Heart right ventricle (tissue), 16 donors: ENCODE measurements at regions not wholly inside any gene's neighbourhood (a gene's known extent, or its start where the extent isn't known, plus 50 kb on each side); places are given as distances from the start of the nearest gene placed in this dataset.

Source experiments
- ATAC-seq, 8 donors: fragments of 200-7000 bp; cut with Tn5 transposase; one replicate each; pipeline ENCODE4 v1.9.1; 2020; ENCODE audit warnings: mild to moderate bottlenecking in 8 of 8, moderate library complexity in 8 of 8, moderate number of reproducible peaks in 1 of 8
- DNase-seq, 2 donors: peaks; one replicate each; pipeline ENCODE4 v3.0.0-alpha.2; 2020
- H3K27ac ChIP-seq, 10 donors: fragments of 200-600 bp; sonication (generic) in 2 of 10; one replicate each; pipeline versions ENCODE4 v1.5.0 to v1.8.0; 2020 to 2022; ENCODE audit warnings: mild to moderate bottlenecking in 3 of 10
- H3K27me3 ChIP-seq, 7 donors: fragments of 200-600 bp; one replicate each; pipeline ENCODE4 v1.8.0; 2021 to 2022; ENCODE audit warnings: mild to moderate bottlenecking in 2 of 7
- H3K36me3 ChIP-seq, 9 donors: fragments of 200-600 bp; sonication (generic) in 1 of 9; one replicate each; pipeline versions ENCODE4 v1.5.0 to v1.8.0; 2020 to 2022; ENCODE audit warnings: mild to moderate bottlenecking in 2 of 9
- H3K4me1 ChIP-seq, 9 donors: fragments of 200-600 bp; sonication (generic) in 1 of 9; one replicate each; pipeline versions ENCODE4 v1.5.0 to v1.8.0; 2020 to 2022; ENCODE audit warnings: mild to moderate bottlenecking in 4 of 9
- H3K4me3 ChIP-seq, 10 donors: fragments of 200-600 bp; sonication (generic) in 2 of 10; one replicate each; pipeline versions ENCODE4 v1.5.0 to v1.8.0; 2020 to 2022; ENCODE audit warnings: mild to moderate bottlenecking in 7 of 10, moderate library complexity in 2 of 10
- H3K9me3 ChIP-seq, 11 donors: fragments of 200-600 bp in 10 of 11; sonication (generic) in 2 of 11; one replicate each; pipeline versions ENCODE4 v1.5.0 to v1.8.0; 2013 to 2022; ENCODE audit warnings: mild to moderate bottlenecking in 2 of 11, control low read depth in 1 of 11, moderate library complexity in 1 of 11
- WGBS, 2 donors: extraction: QIAGEN DNeasy Blood & Tissue Kit; methylation state at CpG; one replicate each; pipeline ENCODE4 v1.1.7; 2013; ENCODE audit warnings: inconsistent platforms in 1 of 2; 5-methylcytosine and 5-hydroxymethylcytosine counted together
- intact Hi-C, 10 donors: fragments of 100-400 bp; cut with DNase I; formaldehyde crosslinking; loops; one replicate each; pipeline versions ENCODE4 v1.11.1 to v1.14.2; 2022
- TF ChIP-seq, protein P1 (sequence below), 9 donors: fragments of 200-600 bp; sonication (generic) in 2 of 9; IDR thresholded peaks; one replicate each; pipeline versions ENCODE4 v1.5.0 to v1.8.0; 2021 to 2022; ENCODE audit warnings: antibody characterized with exemption in 9 of 9, mild to moderate bottlenecking in 5 of 9, moderate library complexity in 1 of 9
- donor health status: Arrhythmogenic right ventricular cardiomyopathy.
- donor health status: ischemic (EF 13 %, LVEDD 7.1; RV severe dilation, severe dysfunction).
- donor health status: healthy with polysubstance abuse.
- donor health status: DM: no; HTN: yes; CAD: no.
- donor health status: DM: no; HTN: no; CAD: no.
- donor health status: ischemic (EF 25% LVEDD 6.9; RV normal size, moderate dysfunction).
- donor health status: ischemic (EF 25% LVEDD 5.7; RV mildly dilated, moderate dysfunction).
- donor health status: healthy.
- donor health status: DM: yes; HTN: yes; CAD: no.
- donor health status: Ischemic cardiomyopathy.
- donor health status: ischemic (EF 35%, LVEDD 5.7; RV mildly dilated, moderate dysfunction).
- donor health status: nonischemic (EF 11% LVEDD 7.7; RV severe dilation, severe dysfunction).
- donor health status: DM: yes; HTN: yes; CAD: no.
- donor health status: PGD.
- donor health status: ischemic (EF 29% LVEDD 5.4; RV normal size, mild dysfunction).
- donor health status: nonischemic (EF 23%, LVEDD 6.1; RV moderate dilation, normal function).

DNA sequence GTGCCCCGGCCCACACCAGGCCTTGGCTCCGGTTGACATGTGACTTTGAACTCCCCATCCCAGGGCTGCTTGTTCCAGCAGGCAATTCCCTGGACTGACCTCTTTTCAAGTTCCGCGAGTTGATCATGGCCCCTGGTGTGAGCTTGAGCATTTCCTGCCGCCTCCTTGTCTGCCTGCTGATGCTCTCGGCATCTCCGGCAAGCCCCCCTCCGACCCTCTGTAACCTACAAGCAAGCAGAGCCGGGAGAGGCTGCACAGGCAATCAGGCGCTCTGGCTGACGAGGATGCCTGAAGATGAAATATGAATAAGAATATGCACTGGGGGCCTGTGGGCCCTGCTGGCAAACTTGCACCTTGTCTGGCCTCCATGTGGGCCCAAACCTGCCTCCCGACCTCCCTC, 304.9 kb upstream of the MKI67 start:
- Histone ChIP-seq H3K27me3 (peaks cover 0 to 58% (median 42%) of the 10 kb centered on the region in 7 donors), H3K9me3 (no peaks in the 10 kb centered on the region), H3K36me3 (no peaks in the 10 kb centered on the region), H3K27ac (no peak overlapping the region), H3K4me3 (no peak overlapping the region), H3K4me1 (no peaks in the 10 kb centered on the region)
- intact Hi-C loops, result no loop called here
- no peak for DNase-seq
- ATAC-seq, result no peak
- 51 to 58% methylated on average over 12 of the region's 12 CpGs for WGBS, 2 donors
- TF ChIP-seq, protein P1, sequence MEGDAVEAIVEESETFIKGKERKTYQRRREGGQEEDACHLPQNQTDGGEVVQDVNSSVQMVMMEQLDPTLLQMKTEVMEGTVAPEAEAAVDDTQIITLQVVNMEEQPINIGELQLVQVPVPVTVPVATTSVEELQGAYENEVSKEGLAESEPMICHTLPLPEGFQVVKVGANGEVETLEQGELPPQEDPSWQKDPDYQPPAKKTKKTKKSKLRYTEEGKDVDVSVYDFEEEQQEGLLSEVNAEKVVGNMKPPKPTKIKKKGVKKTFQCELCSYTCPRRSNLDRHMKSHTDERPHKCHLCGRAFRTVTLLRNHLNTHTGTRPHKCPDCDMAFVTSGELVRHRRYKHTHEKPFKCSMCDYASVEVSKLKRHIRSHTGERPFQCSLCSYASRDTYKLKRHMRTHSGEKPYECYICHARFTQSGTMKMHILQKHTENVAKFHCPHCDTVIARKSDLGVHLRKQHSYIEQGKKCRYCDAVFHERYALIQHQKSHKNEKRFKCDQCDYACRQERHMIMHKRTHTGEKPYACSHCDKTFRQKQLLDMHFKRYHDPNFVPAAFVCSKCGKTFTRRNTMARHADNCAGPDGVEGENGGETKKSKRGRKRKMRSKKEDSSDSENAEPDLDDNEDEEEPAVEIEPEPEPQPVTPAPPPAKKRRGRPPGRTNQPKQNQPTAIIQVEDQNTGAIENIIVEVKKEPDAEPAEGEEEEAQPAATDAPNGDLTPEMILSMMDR (IDR thresholded peaks at IDR 0.05), result no peak

DNA sequence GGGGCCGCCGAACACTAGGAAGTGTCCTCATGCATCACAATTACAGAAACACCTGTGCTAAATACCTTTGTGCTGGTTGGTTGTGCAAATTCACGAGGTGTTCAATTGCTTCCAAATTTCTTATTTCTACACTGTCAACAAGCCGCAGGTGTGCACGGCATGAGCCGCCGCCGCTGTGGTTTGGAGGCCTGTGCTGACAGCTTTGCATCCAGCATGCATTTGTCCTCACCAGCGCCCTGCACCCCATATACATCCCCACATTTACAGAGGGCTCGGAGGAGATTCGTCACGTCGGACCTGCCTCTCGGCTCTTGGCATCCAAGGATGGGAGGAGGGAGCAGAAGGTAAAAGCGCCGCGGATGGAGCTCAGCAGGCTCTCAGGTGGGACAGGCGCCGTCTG, 305.3 kb upstream of the MKI67 start:
- Histone ChIP-seq H3K27ac (no peak overlapping the region), H3K36me3 (no peaks in the 10 kb centered on the region), H3K4me1 (no peaks in the 10 kb centered on the region), H3K9me3 (no peaks in the 10 kb centered on the region), H3K27me3 (peaks cover 0 to 62% (median 40%) of the 10 kb centered on the region in 7 donors), H3K4me3 (no peak overlapping the region)
- no peak for ATAC-seq
- intact Hi-C loops, result no loop called here
- TF ChIP-seq, protein P1 (IDR thresholded peaks at IDR 0.05), result no peak
- WGBS, 2 donors, result 81 to 82% methylated on average over 19 of the region's 19 CpGs
- DNase-seq, result no peak

DNA sequence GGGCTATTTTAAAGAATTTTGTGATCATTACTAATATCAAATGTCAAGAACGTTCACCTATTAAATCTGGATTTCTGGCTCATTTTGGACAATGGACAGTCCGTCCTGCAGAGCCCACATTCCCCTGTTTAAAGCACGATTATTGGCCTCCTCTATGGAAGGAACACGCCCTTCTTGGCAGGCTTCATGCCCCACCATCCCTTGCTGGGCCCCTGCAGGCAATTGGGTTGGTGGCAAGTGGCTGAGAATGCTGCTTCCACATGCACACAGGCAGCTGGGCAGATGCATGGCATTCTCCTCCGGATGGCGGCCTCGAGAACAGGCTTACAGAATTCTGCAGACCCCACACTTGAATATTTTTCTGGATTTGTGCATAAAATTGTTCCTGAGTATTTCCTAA, 305.8 kb upstream of the MKI67 start:
- Histone ChIP-seq H3K4me3 (no peak overlapping the region), H3K9me3 (no peaks in the 10 kb centered on the region), H3K36me3 (no peaks in the 10 kb centered on the region), H3K4me1 (no peaks in the 10 kb centered on the region), H3K27me3 (peaks cover 0 to 65% (median 38%) of the 10 kb centered on the region in 7 donors), H3K27ac (no peak overlapping the region)
- intact Hi-C loops, result no loop called here
- ATAC-seq, result no peak
- 70 to 73% methylated on average over 7 of the region's 7 CpGs for WGBS, 2 donors
- no peak for DNase-seq
- TF ChIP-seq, protein P1 (IDR thresholded peaks at IDR 0.05), result no peak

DNA sequence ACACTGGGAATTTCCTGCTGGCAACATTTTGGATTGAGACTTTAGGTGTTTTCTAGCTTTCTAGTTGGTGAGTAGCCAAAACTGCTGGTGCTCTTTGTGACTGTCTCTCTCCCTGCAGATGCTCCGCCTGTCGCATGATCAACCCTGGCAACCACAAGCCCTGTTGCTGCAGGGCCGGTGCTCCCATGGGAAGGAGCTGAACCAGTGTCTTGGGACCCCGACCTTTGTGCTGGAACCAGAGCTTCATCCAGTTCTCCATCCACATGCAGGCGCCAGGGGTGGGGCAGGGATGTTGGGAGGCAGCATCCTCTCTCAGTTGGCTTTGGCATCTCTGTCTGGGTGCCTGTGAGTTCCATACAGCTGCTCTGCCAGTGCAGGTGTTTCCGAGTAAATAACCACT, 306.2 kb upstream of the MKI67 start:
- no peak for DNase-seq
- intact Hi-C loops, result no loop called here
- Histone ChIP-seq H3K4me3 (no peak overlapping the region), H3K9me3 (no peaks in the 10 kb centered on the region), H3K27ac (no peak overlapping the region), H3K36me3 (no peaks in the 10 kb centered on the region), H3K27me3 (peaks cover 0 to 61% (median 38%) of the 10 kb centered on the region in 7 donors), H3K4me1 (no peaks in the 10 kb centered on the region)
- WGBS, 2 donors, result 86 to 91% methylated on average over 6 of the region's 6 CpGs
- no peak for ATAC-seq
- TF ChIP-seq, protein P1 (IDR thresholded peaks at IDR 0.05), result no peak
